Endothelial cell of umbilical vein (primary cell): ENCODE measurements at regions not wholly inside any gene's neighbourhood (a gene's known extent, or its start where the extent isn't known, plus 50 kb on each side); places are given as distances from the start of the nearest gene placed in this dataset.

Experiments
- EZH2 ChIP-seq: IDR thresholded peaks from 2 replicates; pipeline ENCODE4 v1.6.1; 2012; ENCODE audit warnings: borderline replicate concordance, low read depth, mild to moderate bottlenecking, moderate library complexity, low read length, inconsistent platforms; ENCODE audit not compliant: severe bottlenecking
- FOS ChIP-seq: IDR thresholded peaks from 2 replicates; pipeline ENCODE4 v1.6.1; 2011; ENCODE audit warnings: mild to moderate bottlenecking, low read length, moderate library complexity, borderline replicate concordance; ENCODE audit not compliant: insufficient read depth
- MAX ChIP-seq: IDR thresholded peaks from 2 replicates; pipeline ENCODE4 v1.6.1; 2011; ENCODE audit not compliant: insufficient read depth, insufficient read length
- MYC ChIP-seq: IDR thresholded peaks from one replicate; pipeline ENCODE4 v1.6.1; 2011; ENCODE audit warnings: mild to moderate bottlenecking, low read depth, low read length
- POLR2A ChIP-seq: IDR thresholded peaks from 2 replicates; pipeline ENCODE4 v1.6.1; 2012; ENCODE audit warnings: low read depth, mild to moderate bottlenecking, control low read depth, low read length
- POLR2AphosphoS5 ChIP-seq: IDR thresholded peaks from 2 replicates; pipeline ENCODE4 v1.6.1; 2012; ENCODE audit warnings: low read depth, mild to moderate bottlenecking, control low read depth, low read length, moderate library complexity; ENCODE audit not compliant: insufficient read depth
- TF ChIP-seq, protein P1 (sequence below), 2 donors: IDR thresholded peaks; 1 replicate in 1 of 2; 2 replicates in 1 of 2; pipeline ENCODE4 v1.5.1; 2011; ENCODE audit warnings: low read length in 2 of 2, mild to moderate bottlenecking in 2 of 2, moderate library complexity in 2 of 2, control low read depth in 1 of 2, inconsistent platforms in 1 of 2, low read depth in 1 of 2; ENCODE audit not compliant: insufficient read depth in 1 of 2; ENCODE audit errors: extremely low read depth in 1 of 2

GRCh38 chr4:30870513-30870912, 150.3 kb downstream of the PCDH7 start:
- TF ChIP-seq, protein P1, sequence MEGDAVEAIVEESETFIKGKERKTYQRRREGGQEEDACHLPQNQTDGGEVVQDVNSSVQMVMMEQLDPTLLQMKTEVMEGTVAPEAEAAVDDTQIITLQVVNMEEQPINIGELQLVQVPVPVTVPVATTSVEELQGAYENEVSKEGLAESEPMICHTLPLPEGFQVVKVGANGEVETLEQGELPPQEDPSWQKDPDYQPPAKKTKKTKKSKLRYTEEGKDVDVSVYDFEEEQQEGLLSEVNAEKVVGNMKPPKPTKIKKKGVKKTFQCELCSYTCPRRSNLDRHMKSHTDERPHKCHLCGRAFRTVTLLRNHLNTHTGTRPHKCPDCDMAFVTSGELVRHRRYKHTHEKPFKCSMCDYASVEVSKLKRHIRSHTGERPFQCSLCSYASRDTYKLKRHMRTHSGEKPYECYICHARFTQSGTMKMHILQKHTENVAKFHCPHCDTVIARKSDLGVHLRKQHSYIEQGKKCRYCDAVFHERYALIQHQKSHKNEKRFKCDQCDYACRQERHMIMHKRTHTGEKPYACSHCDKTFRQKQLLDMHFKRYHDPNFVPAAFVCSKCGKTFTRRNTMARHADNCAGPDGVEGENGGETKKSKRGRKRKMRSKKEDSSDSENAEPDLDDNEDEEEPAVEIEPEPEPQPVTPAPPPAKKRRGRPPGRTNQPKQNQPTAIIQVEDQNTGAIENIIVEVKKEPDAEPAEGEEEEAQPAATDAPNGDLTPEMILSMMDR (IDR thresholded peaks at IDR 0.05; ENCODE audit: extremely low read depth in 1 of 2, insufficient read depth in 1 of 2, low read depth in 1 of 2, low read length in 2 of 2) = no peak
- TF ChIP-seq POLR2A (no peak), MYC (no peak), FOS (no peak), POLR2AphosphoS5 (no peak), EZH2 (no peak), MAX (no peak)
